RWPE2 (cell line): ENCODE measurements at regions not wholly inside any gene's neighbourhood (a gene's known extent, or its start where the extent isn't known, plus 50 kb on each side); places are given as distances from the start of the nearest gene placed in this dataset.
"Not testable (repeated sequence)": the region's sequence is repeated elsewhere in the genome, so short reads cannot be mapped to it uniquely, and the experiment has no call there.

Source experiments
- ATAC-seq: fragments of 200-7000 bp; cut with Tn5 transposase; 3 replicates; pipeline ENCODE4 v1.9.1; 2021; ENCODE audit warnings: low read depth
- DNase-seq: peaks from one replicate; pipeline ENCODE4 v3.0.0-alpha.2; 2020; ENCODE audit warnings: low spot score
- H3K27ac ChIP-seq: fragments of 450-650 bp; 2 replicates; pipeline ENCODE4 v1.5.1; 2017; ENCODE audit warnings: mild to moderate bottlenecking; ENCODE audit not compliant: poor library complexity, severe bottlenecking
- H3K27me3 ChIP-seq: fragments of 250-450 bp; sonication (Bioruptor Pico); 2 replicates; pipeline ENCODE4 v1.5.1; 2021; ENCODE audit warnings: mild to moderate bottlenecking, moderate library complexity; ENCODE audit not compliant: insufficient read depth, poor library complexity, severe bottlenecking
- H3K36me3 ChIP-seq: fragments of 250-450 bp; sonication (Bioruptor Pico); 2 replicates; pipeline ENCODE4 v1.5.1; 2020; ENCODE audit warnings: low read depth, mild to moderate bottlenecking, moderate library complexity
- H3K4me1 ChIP-seq: fragments of 250-450 bp; sonication (Bioruptor Pico); 2 replicates; pipeline ENCODE4 v1.5.1; 2021; ENCODE audit warnings: mild to moderate bottlenecking, moderate library complexity; ENCODE audit not compliant: insufficient read depth, poor library complexity, severe bottlenecking
- H3K4me3 ChIP-seq: fragments of 250-450 bp; sonication (Bioruptor Pico); 2 replicates; pipeline ENCODE4 v1.5.1; 2021; ENCODE audit warnings: mild to moderate bottlenecking, moderate library complexity; ENCODE audit not compliant: severe bottlenecking
- H3K9me3 ChIP-seq: fragments of 250-450 bp; sonication (Bioruptor Pico); 2 replicates; pipeline ENCODE4 v1.5.1; 2021; ENCODE audit warnings: mild to moderate bottlenecking, moderate library complexity; ENCODE audit not compliant: severe bottlenecking
- TF ChIP-seq, protein P1 (sequence below): fragments of 450-650 bp; IDR thresholded peaks from one replicate; pipeline ENCODE4 v1.5.1; 2017; ENCODE audit warnings: mild to moderate bottlenecking, moderate library complexity; ENCODE audit not compliant: poor library complexity, severe bottlenecking

DNA sequence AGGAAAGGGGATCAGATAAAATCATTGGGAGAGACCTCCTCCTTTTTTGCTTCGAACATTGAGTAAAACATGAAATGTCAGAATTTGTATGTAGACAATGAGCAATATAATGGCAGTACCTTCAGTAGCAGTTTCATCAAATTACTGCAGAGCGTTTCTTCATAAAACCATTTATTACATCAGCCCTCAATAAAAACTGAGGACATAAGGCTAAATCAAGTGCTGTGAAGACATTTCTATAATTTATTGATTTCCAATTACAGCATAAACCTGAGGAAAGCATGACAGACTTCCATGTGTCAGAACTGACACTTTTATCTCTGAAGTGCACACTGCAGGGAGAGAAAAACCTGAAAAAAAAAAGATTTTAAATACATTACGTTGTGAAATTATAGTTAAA lies 172.6 kb upstream of the ZNF804B start:
- ATAC-seq (no peak), DNase-seq (no peak)
- TF ChIP-seq, protein P1, sequence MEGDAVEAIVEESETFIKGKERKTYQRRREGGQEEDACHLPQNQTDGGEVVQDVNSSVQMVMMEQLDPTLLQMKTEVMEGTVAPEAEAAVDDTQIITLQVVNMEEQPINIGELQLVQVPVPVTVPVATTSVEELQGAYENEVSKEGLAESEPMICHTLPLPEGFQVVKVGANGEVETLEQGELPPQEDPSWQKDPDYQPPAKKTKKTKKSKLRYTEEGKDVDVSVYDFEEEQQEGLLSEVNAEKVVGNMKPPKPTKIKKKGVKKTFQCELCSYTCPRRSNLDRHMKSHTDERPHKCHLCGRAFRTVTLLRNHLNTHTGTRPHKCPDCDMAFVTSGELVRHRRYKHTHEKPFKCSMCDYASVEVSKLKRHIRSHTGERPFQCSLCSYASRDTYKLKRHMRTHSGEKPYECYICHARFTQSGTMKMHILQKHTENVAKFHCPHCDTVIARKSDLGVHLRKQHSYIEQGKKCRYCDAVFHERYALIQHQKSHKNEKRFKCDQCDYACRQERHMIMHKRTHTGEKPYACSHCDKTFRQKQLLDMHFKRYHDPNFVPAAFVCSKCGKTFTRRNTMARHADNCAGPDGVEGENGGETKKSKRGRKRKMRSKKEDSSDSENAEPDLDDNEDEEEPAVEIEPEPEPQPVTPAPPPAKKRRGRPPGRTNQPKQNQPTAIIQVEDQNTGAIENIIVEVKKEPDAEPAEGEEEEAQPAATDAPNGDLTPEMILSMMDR = no peak
- Histone ChIP-seq H3K36me3 (no peaks in the 10 kb centered on the region), H3K9me3 (no peaks in the 10 kb centered on the region), H3K27me3 (peaks cover 9% of the 10 kb centered on the region), H3K27ac (no peak overlapping the region), H3K4me3 (no peak overlapping the region), H3K4me1 (no peaks in the 10 kb centered on the region)

DNA sequence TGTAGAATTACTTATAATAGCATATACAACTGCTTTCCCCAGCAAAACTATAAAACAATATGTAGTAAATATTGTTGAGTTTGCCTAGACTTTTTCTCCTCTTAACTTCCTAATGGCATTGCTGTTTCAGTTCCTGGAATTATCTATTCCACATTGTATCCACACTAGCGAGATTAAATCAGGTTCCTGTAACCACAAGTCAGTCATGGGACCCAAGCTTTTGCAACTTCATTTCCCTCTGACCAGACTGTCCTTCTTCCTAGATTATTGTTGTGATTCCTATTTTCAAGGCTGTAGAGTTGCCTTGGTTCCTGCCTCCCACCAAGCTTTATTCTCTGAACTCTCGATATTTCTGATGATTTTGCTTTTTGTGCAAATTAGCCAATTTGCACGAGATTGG lies 173.3 kb upstream of the ZNF804B start:
- ATAC-seq (no peak), DNase-seq (no peak)
- TF ChIP-seq, protein P1 = no peak
- H3K4me3 ChIP-seq = no peak overlapping the region
- no peaks in the 10 kb centered on the region for H3K4me1 ChIP-seq
- peaks cover 9% of the 10 kb centered on the region for H3K27me3 ChIP-seq
- H3K9me3 ChIP-seq = no peaks in the 10 kb centered on the region
- H3K36me3 ChIP-seq = no peaks in the 10 kb centered on the region
- no peak overlapping the region for H3K27ac ChIP-seq

DNA sequence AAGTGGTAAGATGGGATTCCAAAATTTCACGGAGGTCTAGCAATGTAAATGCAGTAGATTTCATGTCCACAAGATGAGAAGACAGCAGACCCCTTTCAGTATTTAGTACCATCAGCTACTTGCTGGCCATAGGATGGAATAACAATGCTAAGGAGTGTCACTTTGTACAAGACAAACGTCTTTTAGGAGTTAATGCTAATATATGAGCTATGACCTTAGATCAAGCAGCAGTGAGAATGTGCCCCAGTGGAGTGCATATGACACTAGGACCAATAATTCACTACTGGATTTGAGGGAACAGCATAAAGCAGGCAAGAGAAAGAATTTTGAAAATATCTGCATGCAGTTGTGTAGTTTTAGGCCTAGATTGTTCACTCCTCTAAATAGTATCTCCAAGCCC lies 182.8 kb upstream of the ZNF804B start:
- peaks cover 3% of the 10 kb centered on the region for H3K27me3 ChIP-seq
- TF ChIP-seq, protein P1 = no peak
- H3K9me3 ChIP-seq = no peaks in the 10 kb centered on the region
- no peak for ATAC-seq
- H3K36me3 ChIP-seq = no peaks in the 10 kb centered on the region
- no peaks in the 10 kb centered on the region for H3K4me1 ChIP-seq
- no peak for DNase-seq
- H3K27ac ChIP-seq = no peak overlapping the region
- H3K4me3 ChIP-seq = no peak overlapping the region

DNA sequence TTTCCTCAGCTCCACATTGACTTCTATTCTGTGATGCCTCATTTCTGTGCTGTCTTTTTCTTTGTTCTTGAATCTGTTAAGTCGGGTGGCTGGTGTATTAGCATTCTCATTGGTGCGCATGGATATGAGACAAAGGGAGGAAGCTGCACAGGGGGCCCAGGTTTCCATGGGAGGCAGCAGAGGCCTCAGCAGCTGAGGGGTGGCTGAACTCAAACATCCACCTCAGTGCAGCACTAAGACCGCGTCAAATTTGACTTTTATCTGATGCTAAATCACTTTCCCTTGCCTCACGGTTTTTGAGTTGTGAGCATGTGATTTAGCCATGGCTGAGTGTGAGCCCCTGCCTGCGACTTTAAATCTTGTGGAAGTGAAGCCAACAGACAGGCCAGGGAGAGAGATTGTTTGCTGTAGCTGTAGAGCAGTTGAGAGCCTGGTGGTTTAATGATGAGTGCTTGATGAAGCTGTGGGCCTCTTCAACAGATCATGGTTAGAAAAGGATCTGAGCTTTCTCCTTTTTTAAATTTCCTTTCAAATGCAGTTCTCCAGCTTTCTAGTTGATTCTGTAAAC lies 193.3 kb upstream of the ZNF804B start:
- H3K36me3 ChIP-seq = no peaks in the 10 kb centered on the region
- H3K4me3 ChIP-seq = no peak overlapping the region
- no peaks in the 10 kb centered on the region for H3K27me3 ChIP-seq
- H3K4me1 ChIP-seq = no peaks in the 10 kb centered on the region
- H3K27ac ChIP-seq = no peak overlapping the region
- ATAC-seq = no peak
- TF ChIP-seq, protein P1 = no peak
- H3K9me3 ChIP-seq = no peaks in the 10 kb centered on the region
- no peak for DNase-seq

DNA sequence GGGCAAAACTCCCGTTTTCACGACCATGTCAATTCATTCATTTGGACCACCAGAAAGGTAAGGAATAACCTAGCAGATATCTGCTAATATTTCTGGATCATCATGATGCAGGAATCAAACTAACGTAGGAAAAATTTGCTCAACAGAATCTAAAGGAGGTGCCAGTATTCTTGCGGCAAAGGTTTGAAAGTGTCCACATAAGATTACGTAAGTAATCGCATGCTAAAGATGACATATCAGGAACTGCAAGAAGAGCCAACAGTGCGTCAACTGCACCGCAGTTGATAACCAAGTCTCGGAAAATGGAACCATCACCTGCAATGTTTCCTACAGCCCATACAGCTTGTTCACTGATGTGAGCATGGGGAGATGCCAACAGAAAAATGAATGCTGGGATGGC lies 194.1 kb upstream of the ZNF804B start:
- TF ChIP-seq, protein P1 = no peak
- H3K27ac ChIP-seq = no peak overlapping the region
- no peak overlapping the region for H3K4me3 ChIP-seq
- no peaks in the 10 kb centered on the region for H3K9me3 ChIP-seq
- no peaks in the 10 kb centered on the region for H3K4me1 ChIP-seq
- no peak for ATAC-seq
- no peaks in the 10 kb centered on the region for H3K27me3 ChIP-seq
- no peak for DNase-seq
- H3K36me3 ChIP-seq = no peaks in the 10 kb centered on the region

DNA sequence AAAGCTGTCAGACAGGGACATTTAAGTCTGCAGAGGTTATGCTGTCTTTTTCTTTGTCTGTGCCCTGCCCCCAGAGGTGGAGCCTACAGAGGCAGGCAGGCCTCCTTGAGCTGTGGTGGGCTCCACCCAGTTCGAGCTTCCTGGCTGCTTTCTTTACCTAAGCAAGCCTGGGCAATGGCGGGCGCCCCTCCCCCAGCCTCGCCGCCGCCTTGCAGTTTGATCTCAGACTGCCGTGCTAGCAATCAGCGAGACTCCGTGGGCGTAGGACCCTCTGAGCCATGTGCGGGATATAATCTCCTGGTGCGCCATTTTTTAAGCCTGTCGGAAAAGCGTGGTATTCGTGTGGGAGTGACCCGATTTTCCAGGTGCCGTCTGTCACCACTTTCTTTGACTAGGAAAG lies 203.1 kb upstream of the ZNF804B start:
- H3K4me3 ChIP-seq, H3K4me1 ChIP-seq, H3K27me3 ChIP-seq, H3K9me3 ChIP-seq, DNase-seq, H3K27ac ChIP-seq, H3K36me3 ChIP-seq, ATAC-seq: not testable (repeated sequence)

DNA sequence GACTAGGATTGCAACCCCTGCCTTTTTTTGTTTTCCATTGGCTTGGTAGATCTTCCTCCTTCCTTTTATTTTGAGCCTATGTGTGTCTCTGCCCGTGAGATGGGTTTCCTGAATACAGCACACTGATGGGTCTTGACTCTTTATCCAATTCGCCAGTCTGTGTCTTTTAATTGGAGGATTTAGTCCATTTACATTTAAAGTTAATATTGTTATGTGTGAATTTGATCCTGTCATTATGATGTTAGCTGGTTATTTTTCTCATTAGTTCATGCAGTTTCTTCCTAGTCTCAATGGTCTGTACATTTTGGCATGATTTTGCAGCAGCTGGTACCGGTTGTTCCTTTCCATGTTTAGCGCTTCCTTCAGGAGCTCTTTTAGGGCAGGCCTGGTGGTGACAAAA lies 204.7 kb upstream of the ZNF804B start:
- not testable (repeated sequence) for H3K27me3 ChIP-seq, H3K4me3 ChIP-seq, H3K4me1 ChIP-seq, H3K36me3 ChIP-seq, DNase-seq, H3K9me3 ChIP-seq, ATAC-seq, H3K27ac ChIP-seq
